Spleen (tissue), 11 donors: ENCODE measurements at regions not wholly inside any gene's neighbourhood (a gene's known extent, or its start where the extent isn't known, plus 50 kb on each side); places are given as distances from the start of the nearest gene placed in this dataset.

Experiments used
- DNase-seq: peaks from one replicate; pipeline ENCODE4 v3.0.0-alpha.2; 2020
- H3K27ac ChIP-seq, 8 donors: fragments of 200-600 bp; sonication (generic) in 7 of 8; 1 replicate in 4 of 8; 2 replicates in 4 of 8; pipeline versions ENCODE4 v1.5.0 to v1.8.0; 2016 to 2021; ENCODE audit warnings: inconsistent platforms in 4 of 8, mild to moderate bottlenecking in 4 of 8, moderate library complexity in 1 of 8
- H3K27me3 ChIP-seq, 7 donors: fragments of 200-600 bp; sonication (generic) in 6 of 7; replicated peaks in 1 of 7; 1 replicate in 4 of 7; 2 replicates in 3 of 7; pipeline versions ENCODE4 v1.5.0 to v1.8.0; 2016 to 2021; ENCODE audit warnings: inconsistent platforms in 3 of 7, mild to moderate bottlenecking in 1 of 7
- H3K36me3 ChIP-seq, 6 donors: fragments of 200-600 bp; sonication (generic) in 5 of 6; 1 replicate in 4 of 6; 2 replicates in 2 of 6; pipeline versions ENCODE4 v1.5.0 to v1.8.0; 2016 to 2021; ENCODE audit warnings: inconsistent platforms in 2 of 6
- H3K4me1 ChIP-seq, 6 donors: fragments of 200-600 bp; sonication (generic) in 5 of 6; 1 replicate in 3 of 6; 2 replicates in 3 of 6; pipeline versions ENCODE4 v1.5.0 to v1.8.0; 2016 to 2021; ENCODE audit warnings: inconsistent platforms in 3 of 6
- H3K4me3 ChIP-seq, 8 donors: fragments of 200-600 bp; sonication (generic) in 7 of 8; 1 replicate in 4 of 8; 2 replicates in 4 of 8; pipeline versions ENCODE4 v1.5.0 to v1.8.0; 2016 to 2021; ENCODE audit warnings: inconsistent platforms in 4 of 8, mild to moderate bottlenecking in 4 of 8, moderate library complexity in 2 of 8
- H3K9me3 ChIP-seq, 8 donors: fragments of 200-600 bp; sonication (generic) in 7 of 8; 1 replicate in 4 of 8; 2 replicates in 4 of 8; pipeline versions ENCODE4 v1.5.0 to v1.8.0; 2016 to 2021; ENCODE audit warnings: inconsistent platforms in 4 of 8
- CTCF ChIP-seq, 11 experiments: fragments of 200-600 bp in 7 of 11; fragments of 450-650 bp in 4 of 11; sonication (generic) in 4 of 11; IDR thresholded peaks in 8 of 11; conservative IDR thresholded peaks in 3 of 11; 1 replicate in 7 of 11; 2 replicates in 4 of 11; pipeline versions ENCODE4 v1.4.0 to v1.8.0; 2016 to 2021; ENCODE audit warnings: antibody characterized with exemption in 11 of 11, inconsistent platforms in 4 of 11, mild to moderate bottlenecking in 1 of 11
- POLR2A ChIP-seq, 3 donors: fragments of 450-650 bp; IDR thresholded peaks; one replicate each; pipeline ENCODE4 v1.5.1; 2017; ENCODE audit warnings: antibody characterized with exemption in 3 of 3, mild to moderate bottlenecking in 1 of 3
- POLR2AphosphoS5 ChIP-seq, 3 donors: sonication (generic); formaldehyde crosslinking; IDR thresholded peaks; one replicate each; pipeline ENCODE4 v1.5.1; 2017; ENCODE audit warnings: antibody characterized with exemption in 3 of 3
- WGBS, 5 donors: extraction: QIAGEN DNeasy Blood & Tissue Kit in 3 of 5; methylation state at CpG; one replicate each; pipeline versions ENCODE4 v1.1.5 to v1.1.7; 2013 to 2018; 5-methylcytosine and 5-hydroxymethylcytosine counted together
- intact Hi-C: fragments of 100-400 bp; cut with DNase I; formaldehyde crosslinking; loops from one replicate; pipeline ENCODE4 v1.15.0; 2023; ENCODE audit warnings: low total_unique reads
- donor health status: healthy with polysubstance abuse.
- donor health status: DM: no; HTN: no; CAD: no; lungs with moderate emphysema.
- donor health status: DM: no; HTN: no; CAD: no.
- donor health status: Bipolar disorder and iron deficiency.
- donor health status: healthy.
- donor health status: DM: no; HTN: no; CAD: no.
- donor health status: DM: yes; HTN: yes; CAD: no.

DNA sequence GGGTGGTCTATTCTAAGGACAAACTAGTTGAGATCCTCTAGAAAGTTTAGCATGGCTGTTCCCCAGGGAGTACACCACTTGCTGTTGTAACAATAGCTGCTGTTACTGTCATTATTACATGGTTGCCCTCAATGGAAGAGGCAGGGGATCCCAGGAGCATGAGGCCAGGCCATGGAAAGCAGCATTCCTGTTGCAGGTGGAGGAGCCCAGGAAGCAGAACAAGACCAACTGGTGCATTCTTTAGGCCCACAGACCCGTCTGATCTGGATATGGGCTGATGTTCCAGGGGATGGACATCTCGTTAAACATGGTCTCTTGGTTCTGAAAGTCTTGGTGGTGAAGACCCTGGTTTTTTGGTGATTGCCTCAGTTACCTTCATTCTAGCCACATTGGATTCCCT lies 109.2 kb upstream of the WSCD2 start:
- H3K4me3 ChIP-seq, result no peak overlapping the region
- no peaks in the 10 kb centered on the region for H3K36me3 ChIP-seq
- peaks cover 0 to 17% (median 0%) of the 10 kb centered on the region in 7 donors for H3K27me3 ChIP-seq
- DNase-seq, result no peak
- intact Hi-C loops, result no loop called here
- H3K27ac ChIP-seq, result no peak overlapping the region
- TF ChIP-seq POLR2AphosphoS5 (IDR thresholded peaks at IDR 0.05) (no peak), CTCF (IDR thresholded peaks at IDR 0.05 in 8 of 11, conservative IDR thresholded peaks at IDR 0.05 in 3 of 11) (no peak), POLR2A (IDR thresholded peaks at IDR 0.05) (no peak)
- no peaks in the 10 kb centered on the region for H3K9me3 ChIP-seq
- H3K4me1 ChIP-seq, result no peaks in the 10 kb centered on the region
- WGBS, 5 donors, result 51 to 67% (median 58%) methylated on average over 2 of the region's 2 CpGs

GRCh38 chr12:108021141-108021540 lies 107.9 kb upstream of the WSCD2 start:
- WGBS, 5 donors, result 58 to 70% (median 69%) methylated on average over 1 of the region's 1 CpG
- DNase-seq, result no peak
- intact Hi-C loops, result no loop called here
- TF ChIP-seq POLR2AphosphoS5 (IDR thresholded peaks at IDR 0.05) (no peak), POLR2A (IDR thresholded peaks at IDR 0.05) (no peak), CTCF (IDR thresholded peaks at IDR 0.05 in 8 of 11, conservative IDR thresholded peaks at IDR 0.05 in 3 of 11) (no peak)
- H3K27ac ChIP-seq, result no peak overlapping the region
- no peaks in the 10 kb centered on the region for H3K4me1 ChIP-seq
- H3K9me3 ChIP-seq, result no peaks in the 10 kb centered on the region
- no peaks in the 10 kb centered on the region for H3K36me3 ChIP-seq
- no peak overlapping the region for H3K4me3 ChIP-seq
- H3K27me3 ChIP-seq, result peaks cover 0 to 28% (median 0%) of the 10 kb centered on the region in 7 donors

- Histone ChIP-seq H3K27ac (no peak overlapping the region), H3K4me1 (no peaks in the 10 kb centered on the region), H3K27me3 (peaks cover 0 to 35% (median 0%) of the 10 kb centered on the region in 7 donors), H3K9me3 (no peaks in the 10 kb centered on the region), H3K36me3 (no peaks in the 10 kb centered on the region), H3K4me3 (no peak overlapping the region)
- TF ChIP-seq POLR2AphosphoS5 (IDR thresholded peaks at IDR 0.05) (no peak), POLR2A (IDR thresholded peaks at IDR 0.05) (no peak), CTCF (IDR thresholded peaks at IDR 0.05 in 8 of 11, conservative IDR thresholded peaks at IDR 0.05 in 3 of 11) (no peak)
- DNase-seq, result no peak
- intact Hi-C loops, result no loop called here
- WGBS, 5 donors, result 69 to 81% (median 70%) methylated on average over 2 of the region's 2 CpGs
These were observed 107.1 kb upstream of the WSCD2 start for GRCh38 chr12:108021949-108022522.

DNA sequence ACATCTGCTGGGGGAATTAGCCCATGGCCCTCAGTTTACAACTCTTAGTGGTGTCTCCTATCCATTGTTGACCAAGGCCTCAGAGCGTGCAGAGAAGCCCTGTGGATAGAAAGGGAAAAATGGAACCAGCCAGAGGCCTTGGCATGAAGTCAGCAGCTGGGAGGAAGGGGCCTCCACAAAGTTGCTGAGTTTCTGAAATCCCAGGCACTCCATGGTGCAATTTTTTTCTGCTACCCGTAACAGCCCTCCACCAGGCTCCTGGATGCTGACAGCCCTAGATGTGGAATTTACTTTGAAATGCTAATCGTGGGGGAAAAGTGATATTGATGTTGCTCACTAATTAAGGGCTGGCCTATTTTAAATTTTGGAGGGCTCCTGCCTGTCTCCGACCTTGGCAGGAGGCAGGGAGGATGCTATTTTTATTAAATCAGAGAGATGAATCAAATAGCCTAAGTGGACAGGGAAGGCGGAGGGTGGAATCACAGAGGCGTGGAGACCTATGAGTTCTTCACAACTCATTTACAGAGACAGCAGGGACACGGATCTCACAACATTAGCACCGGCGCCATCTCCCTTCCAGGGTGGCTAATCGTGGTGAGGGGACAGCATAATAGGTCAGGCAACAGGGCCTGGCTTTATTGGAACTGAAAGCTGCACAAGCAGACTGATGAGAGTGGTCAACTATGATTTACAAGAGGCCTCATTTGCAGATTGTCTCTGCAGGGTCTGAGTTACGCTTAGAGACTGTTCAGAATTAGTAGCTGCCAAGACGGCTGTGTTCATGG lies 99.8 kb upstream of the WSCD2 start:
- H3K36me3 ChIP-seq, result no peaks in the 10 kb centered on the region
- intact Hi-C loops, result no loop called here
- DNase-seq, result no peak
- H3K4me1 ChIP-seq, result no peaks in the 10 kb centered on the region
- no peak for TF ChIP-seq POLR2AphosphoS5 (IDR thresholded peaks at IDR 0.05)
- TF ChIP-seq CTCF (IDR thresholded peaks at IDR 0.05 in 8 of 11, conservative IDR thresholded peaks at IDR 0.05 in 3 of 11), result no peak
- H3K27ac ChIP-seq, result no peak overlapping the region
- no peaks in the 10 kb centered on the region for H3K9me3 ChIP-seq
- 45 to 61% (median 53%) methylated on average over 12 of the region's 12 CpGs for WGBS, 5 donors
- no peak overlapping the region for H3K4me3 ChIP-seq
- peaks cover 0 to 61% (median 2%) of the 10 kb centered on the region in 7 donors for H3K27me3 ChIP-seq
